ENCODE measurements at regions not wholly inside any gene's neighbourhood (a gene's known extent, or its start where the extent isn't known, plus 50 kb on each side); places are given as distances from the start of the nearest gene placed in this dataset.

- H3K36me3 Mint-ChIP-seq (ENCODE audit: insufficient read depth in 2 of 2), result no peaks in the 10 kb centered on the region
- ATAC-seq (replicated peaks in 1 of 2) (no peak), DNase-seq (no peak)
- H3K4me3 Mint-ChIP-seq, result no peak overlapping the region
- H3K27me3 Mint-ChIP-seq (ENCODE audit: low read depth), result peaks cover 5% of the 10 kb centered on the region
- H3K4me1 Mint-ChIP-seq (ENCODE audit: low read depth), result peaks cover 4% of the 10 kb centered on the region
- no peak overlapping the region for H3K27ac Mint-ChIP-seq
- H3K9me3 Mint-ChIP-seq, result no peaks in the 10 kb centered on the region
Measured at GRCh38 chr2:14907014-14907612, 274.6 kb downstream of the LRATD1 start.

- no peaks in the 10 kb centered on the region for H3K4me1 Mint-ChIP-seq (ENCODE audit: low read depth)
Measured at GRCh38 chr2:14909795-14910194, 277.3 kb downstream of the LRATD1 start.

GRCh38 chr2:14910654-14911053 lies 278.1 kb downstream of the LRATD1 start:
- H3K27ac Mint-ChIP-seq, result no peak overlapping the region
- H3K27me3 Mint-ChIP-seq (ENCODE audit: low read depth), result no peaks in the 10 kb centered on the region
- H3K4me3 Mint-ChIP-seq, result no peak overlapping the region
- H3K36me3 Mint-ChIP-seq (ENCODE audit: insufficient read depth in 2 of 2), result no peaks in the 10 kb centered on the region
- ATAC-seq (replicated peaks in 1 of 2), result no peak
- no peaks in the 10 kb centered on the region for H3K4me1 Mint-ChIP-seq (ENCODE audit: low read depth)
- H3K9me3 Mint-ChIP-seq, result peaks cover 0 to 3% of the 10 kb centered on the region in 2 donors
- DNase-seq, result no peak

More at GRCh38 chr2:14909795-14910194, 277.3 kb downstream of the LRATD1 start:
- ATAC-seq (replicated peaks in 1 of 2), result no peak
- Mint-ChIP-seq H3K27me3 (ENCODE audit: low read depth) (no peaks in the 10 kb centered on the region), H3K9me3 (peaks cover 0 to 3% of the 10 kb centered on the region in 2 donors), H3K27ac (no peak overlapping the region), H3K36me3 (ENCODE audit: insufficient read depth in 2 of 2) (no peaks in the 10 kb centered on the region), H3K4me3 (no peak overlapping the region)
- DNase-seq, result no peak

- Mint-ChIP-seq H3K4me1 (ENCODE audit: low read depth) (no peaks in the 10 kb centered on the region), H3K27me3 (ENCODE audit: low read depth) (peaks cover 9% of the 10 kb centered on the region), H3K4me3 (no peak overlapping the region), H3K9me3 (peaks cover 0 to 3% of the 10 kb centered on the region in 2 donors), H3K27ac (no peak overlapping the region), H3K36me3 (ENCODE audit: insufficient read depth in 2 of 2) (no peaks in the 10 kb centered on the region)
- no peak for ATAC-seq (replicated peaks in 1 of 2)
- DNase-seq, result no peak
Measured at GRCh38 chr2:14915983-14916382, 283.5 kb downstream of the LRATD1 start.

GRCh38 chr2:14923820-14924580 lies 291.5 kb downstream of the LRATD1 start:
- Mint-ChIP-seq H3K4me3 (no peak overlapping the region), H3K27ac (no peak overlapping the region), H3K27me3 (ENCODE audit: low read depth) (no peaks in the 10 kb centered on the region), H3K36me3 (ENCODE audit: insufficient read depth in 2 of 2) (no peaks in the 10 kb centered on the region), H3K4me1 (ENCODE audit: low read depth) (no peaks in the 10 kb centered on the region), H3K9me3 (peaks cover 0 to 1% of the 10 kb centered on the region in 2 donors)
- ATAC-seq (replicated peaks in 1 of 2), result no peak
- DNase-seq, result no peak

- no peak for ATAC-seq (replicated peaks in 1 of 2)
- Mint-ChIP-seq H3K27me3 (ENCODE audit: low read depth) (no peaks in the 10 kb centered on the region), H3K4me1 (ENCODE audit: low read depth) (no peaks in the 10 kb centered on the region), H3K27ac (no peak overlapping the region), H3K9me3 (peaks cover 0 to 2% of the 10 kb centered on the region in 2 donors), H3K36me3 (ENCODE audit: insufficient read depth in 2 of 2) (no peaks in the 10 kb centered on the region), H3K4me3 (no peak overlapping the region)
- no peak for DNase-seq
Measured at GRCh38 chr2:14925471-14925870, 293.0 kb downstream of the LRATD1 start.

- Mint-ChIP-seq H3K4me1 (ENCODE audit: low read depth) (no peaks in the 10 kb centered on the region), H3K27me3 (ENCODE audit: low read depth) (no peaks in the 10 kb centered on the region), H3K9me3 (peaks cover 0 to 2% of the 10 kb centered on the region in 2 donors), H3K4me3 (no peak overlapping the region), H3K36me3 (ENCODE audit: insufficient read depth in 2 of 2) (no peaks in the 10 kb centered on the region), H3K27ac (no peak overlapping the region)
- no peak for DNase-seq
- no peak for ATAC-seq (replicated peaks in 1 of 2)
Measured at GRCh38 chr2:14927021-14927564, 294.6 kb downstream of the LRATD1 start.

- H3K27ac Mint-ChIP-seq, result no peak overlapping the region
- DNase-seq (no peak), ATAC-seq (replicated peaks in 1 of 2) (no peak)
- no peaks in the 10 kb centered on the region for H3K4me1 Mint-ChIP-seq (ENCODE audit: low read depth)
- H3K36me3 Mint-ChIP-seq (ENCODE audit: insufficient read depth in 2 of 2), result no peaks in the 10 kb centered on the region
- H3K9me3 Mint-ChIP-seq, result peaks cover 0 to 2% of the 10 kb centered on the region in 2 donors
- H3K4me3 Mint-ChIP-seq, result no peak overlapping the region
- H3K27me3 Mint-ChIP-seq (ENCODE audit: low read depth), result no peaks in the 10 kb centered on the region
Measured at GRCh38 chr2:14928056-14928455, 295.5 kb downstream of the LRATD1 start.

GRCh38 chr2:14930441-14930840 lies 297.9 kb downstream of the LRATD1 start:
- H3K4me1 Mint-ChIP-seq (ENCODE audit: low read depth), result no peaks in the 10 kb centered on the region
- DNase-seq (no peak), ATAC-seq (replicated peaks in 1 of 2) (no peak)
- peaks cover 14% of the 10 kb centered on the region for H3K27me3 Mint-ChIP-seq (ENCODE audit: low read depth)
- no peak overlapping the region for H3K27ac Mint-ChIP-seq
- peaks cover 0 to 2% of the 10 kb centered on the region in 2 donors for H3K9me3 Mint-ChIP-seq
- H3K36me3 Mint-ChIP-seq (ENCODE audit: insufficient read depth in 2 of 2), result no peaks in the 10 kb centered on the region
- no peak overlapping the region for H3K4me3 Mint-ChIP-seq

GRCh38 chr2:14932285-14932684 lies 299.8 kb downstream of the LRATD1 start:
- Mint-ChIP-seq H3K27me3 (ENCODE audit: low read depth) (peaks cover 28% of the 10 kb centered on the region), H3K27ac (no peak overlapping the region)

GRCh38 chr2:14933753-14934152 lies 301.2 kb downstream of the LRATD1 start:
- peaks cover 28% of the 10 kb centered on the region for H3K27me3 Mint-ChIP-seq (ENCODE audit: low read depth)
- no peak overlapping the region for H3K4me3 Mint-ChIP-seq
- ATAC-seq (replicated peaks in 1 of 2) (no peak), DNase-seq (no peak)
- no peaks in the 10 kb centered on the region for H3K4me1 Mint-ChIP-seq (ENCODE audit: low read depth)
- peaks cover 5 to 9% of the 10 kb centered on the region in 2 donors for H3K9me3 Mint-ChIP-seq
- no peak overlapping the region for H3K27ac Mint-ChIP-seq
- H3K36me3 Mint-ChIP-seq (ENCODE audit: insufficient read depth in 2 of 2), result peaks cover 2 to 5% of the 10 kb centered on the region in 2 donors

More at GRCh38 chr2:14932285-14932684, 299.8 kb downstream of the LRATD1 start:
- H3K4me1 Mint-ChIP-seq (ENCODE audit: low read depth), result no peaks in the 10 kb centered on the region
- no peak overlapping the region for H3K4me3 Mint-ChIP-seq
- ATAC-seq (replicated peaks in 1 of 2), result no peak
- H3K36me3 Mint-ChIP-seq (ENCODE audit: insufficient read depth in 2 of 2), result peaks cover 2 to 5% of the 10 kb centered on the region in 2 donors
- DNase-seq, result no peak
- peaks cover 3 to 9% of the 10 kb centered on the region in 2 donors for H3K9me3 Mint-ChIP-seq

GRCh38 chr2:14936426-14936825 lies 303.9 kb downstream of the LRATD1 start:
- peaks cover 35% of the 10 kb centered on the region for H3K27me3 Mint-ChIP-seq (ENCODE audit: low read depth)
- no peak overlapping the region for H3K4me3 Mint-ChIP-seq
- peaks cover 6 to 12% of the 10 kb centered on the region in 2 donors for H3K9me3 Mint-ChIP-seq
- no peaks in the 10 kb centered on the region for H3K4me1 Mint-ChIP-seq (ENCODE audit: low read depth)
- peaks cover 4 to 5% of the 10 kb centered on the region in 2 donors for H3K36me3 Mint-ChIP-seq (ENCODE audit: insufficient read depth in 2 of 2)
- H3K27ac Mint-ChIP-seq, result no peak overlapping the region
- no peak for ATAC-seq (replicated peaks in 1 of 2)
- DNase-seq, result no peak

- DNase-seq, result no peak
- no peak for ATAC-seq (replicated peaks in 1 of 2)
- Mint-ChIP-seq H3K9me3 (peaks cover 6 to 13% of the 10 kb centered on the region in 2 donors), H3K4me1 (ENCODE audit: low read depth) (no peaks in the 10 kb centered on the region), H3K36me3 (ENCODE audit: insufficient read depth in 2 of 2) (peaks cover 5% of the 10 kb centered on the region in 2 donors), H3K27ac (no peak overlapping the region), H3K4me3 (no peak overlapping the region), H3K27me3 (ENCODE audit: low read depth) (peaks cover 35% of the 10 kb centered on the region)
Measured at GRCh38 chr2:14937336-14937735, 304.8 kb downstream of the LRATD1 start.

Data from activated T-cell treated with anti-CD3 and anti-CD28 coated beads, Interleukin-2, amount 50 U/mL, for 72 hours (primary cell).